GM18498 (cell line): ENCODE measurements at regions not wholly inside any gene's neighbourhood (a gene's known extent, or its start where the extent isn't known, plus 50 kb on each side); places are given as distances from the start of the nearest gene placed in this dataset.
"Not testable (repeated sequence)": the region's sequence is repeated elsewhere in the genome, so short reads cannot be mapped to it uniquely, and the experiment has no call there.

Experiments used
- ATAC-seq: cut with Tn5 transposase; IDR thresholded peaks from one replicate; pipeline ENCODE4 v1.9.1; 2021; ENCODE audit warnings: mild to moderate bottlenecking, moderate library complexity; ENCODE audit not compliant: unreplicated experiment

- no peak for ATAC-seq
Measured at GRCh38 chr14:83129496-83129895, 1595.8 kb upstream of the SEL1L start.

GRCh38 chr14:83133981-83134645 is 1600.5 kb upstream of the SEL1L start:
- no peak for ATAC-seq

- no peak for ATAC-seq
Measured at GRCh38 chr14:83140756-83141155, 1607.1 kb upstream of the SEL1L start.

- no peak for ATAC-seq
Measured at GRCh38 chr14:83147006-83147405, 1613.4 kb upstream of the SEL1L start.

- ATAC-seq = no peak
Measured at GRCh38 chr14:83151571-83151970, 1617.9 kb upstream of the SEL1L start.

- ATAC-seq = no peak
Measured at GRCh38 chr14:83153081-83153480, 1619.4 kb upstream of the SEL1L start.

GRCh38 chr14:83162361-83162929 is 1628.8 kb upstream of the SEL1L start:
- ATAC-seq = no peak

- no peak for ATAC-seq
Measured at GRCh38 chr14:83163016-83163415, 1629.4 kb upstream of the SEL1L start.

- ATAC-seq = no peak
Measured at GRCh38 chr14:83164016-83164415, 1630.4 kb upstream of the SEL1L start.

GRCh38 chr14:83164591-83164990 is 1630.9 kb upstream of the SEL1L start:
- ATAC-seq = no peak

GRCh38 chr14:83170165-83170564 is 1636.5 kb upstream of the SEL1L start:
- ATAC-seq = no peak

GRCh38 chr14:83171761-83172160 is 1638.1 kb upstream of the SEL1L start:
- ATAC-seq = no peak

GRCh38 chr14:83172363-83172762 is 1638.7 kb upstream of the SEL1L start:
- ATAC-seq = no peak

- ATAC-seq = no peak
Measured at GRCh38 chr14:83173687-83174086, 1640.0 kb upstream of the SEL1L start.

- ATAC-seq = no peak
Measured at GRCh38 chr14:83184531-83184930, 1650.9 kb upstream of the SEL1L start.

- not testable (repeated sequence) for ATAC-seq
Measured at GRCh38 chr14:83188311-83188710, 1654.7 kb upstream of the SEL1L start.

GRCh38 chr14:83196236-83196635 is 1662.6 kb upstream of the SEL1L start:
- no peak for ATAC-seq

GRCh38 chr14:83197271-83197670 is 1663.6 kb upstream of the SEL1L start:
- ATAC-seq = no peak

- ATAC-seq = no peak
Measured at GRCh38 chr14:83207550-83207949, 1673.9 kb upstream of the SEL1L start.

- no peak for ATAC-seq
Measured at GRCh38 chr14:83208341-83208740, 1674.7 kb upstream of the SEL1L start.

- no peak for ATAC-seq
Measured at GRCh38 chr14:83217492-83217891, 1683.8 kb upstream of the SEL1L start.

GRCh38 chr14:83247924-83248639 is 1714.4 kb upstream of the SEL1L start:
- ATAC-seq = no peak
